Memory B cell (primary cell): ENCODE measurements at regions not wholly inside any gene's neighbourhood (a gene's known extent, or its start where the extent isn't known, plus 50 kb on each side); places are given as distances from the start of the nearest gene placed in this dataset.

ENCODE experiments used
- ATAC-seq: fragments of 150-1000 bp; cut with Tn5 transposase; 2 replicates; pipeline ENCODE4 v1.10.0; 2021; ENCODE audit warnings: low read depth, mild to moderate bottlenecking, moderate library complexity
- DNase-seq, 2 donors: peaks; one replicate each; pipeline ENCODE4 v3.0.0; 2022; ENCODE audit warnings: low spot score in 2 of 2
- H3K27ac Mint-ChIP-seq: one replicate; pipeline ENCODE4 v1.8.0; 2022; ENCODE audit warnings: mild to moderate bottlenecking, moderate library complexity, mixed read lengths
- H3K27me3 Mint-ChIP-seq: one replicate; pipeline ENCODE4 v1.8.0; 2022; ENCODE audit warnings: mixed read lengths
- H3K36me3 Mint-ChIP-seq: one replicate; pipeline ENCODE4 v1.8.0; 2022; ENCODE audit warnings: mild to moderate bottlenecking, mixed read lengths
- H3K4me1 Mint-ChIP-seq: one replicate; pipeline ENCODE4 v1.8.0; 2022; ENCODE audit warnings: mixed read lengths
- H3K4me3 Mint-ChIP-seq: one replicate; pipeline ENCODE4 v1.8.0; 2022; ENCODE audit warnings: mild to moderate bottlenecking, moderate library complexity, mixed read lengths
- H3K9me3 Mint-ChIP-seq: one replicate; pipeline ENCODE4 v1.8.0; 2022; ENCODE audit warnings: mixed read lengths

- H3K4me1 Mint-ChIP-seq = no peaks in the 10 kb centered on the region
- H3K27me3 Mint-ChIP-seq = peaks cover 3% of the 10 kb centered on the region
- no peak overlapping the region for H3K27ac Mint-ChIP-seq
- no peaks in the 10 kb centered on the region for H3K36me3 Mint-ChIP-seq
- no peaks in the 10 kb centered on the region for H3K9me3 Mint-ChIP-seq
- H3K4me3 Mint-ChIP-seq = no peak overlapping the region
- ATAC-seq (no peak), DNase-seq (no peak)
Observed at GRCh38 chr6:8361259-8361658, 74.1 kb downstream of the SLC35B3 start.

GRCh38 chr6:8352966-8353340 lies 82.4 kb downstream of the SLC35B3 start:
- DNase-seq (no peak), ATAC-seq (no peak)
- Mint-ChIP-seq H3K4me1 (no peaks in the 10 kb centered on the region), H3K9me3 (peaks cover 7% of the 10 kb centered on the region), H3K27ac (no peak overlapping the region), H3K27me3 (peaks cover 13% of the 10 kb centered on the region), H3K36me3 (no peaks in the 10 kb centered on the region), H3K4me3 (no peak overlapping the region)

- H3K4me3 Mint-ChIP-seq = no peak overlapping the region
Observed at GRCh38 chr6:8352335-8352965, 82.9 kb downstream of the SLC35B3 start.

GRCh38 chr6:8343600-8343999 lies 91.7 kb downstream of the SLC35B3 start:
- Mint-ChIP-seq H3K27me3 (no peaks in the 10 kb centered on the region), H3K4me1 (no peaks in the 10 kb centered on the region), H3K36me3 (no peaks in the 10 kb centered on the region), H3K9me3 (peaks cover 5% of the 10 kb centered on the region), H3K27ac (no peak overlapping the region), H3K4me3 (no peak overlapping the region)
- DNase-seq (no peak), ATAC-seq (no peak)

More at GRCh38 chr6:8352335-8352965, 82.9 kb downstream of the SLC35B3 start:
- peaks cover 7% of the 10 kb centered on the region for H3K9me3 Mint-ChIP-seq
- H3K27ac Mint-ChIP-seq = no peak overlapping the region
- no peak for DNase-seq
- H3K4me1 Mint-ChIP-seq = no peaks in the 10 kb centered on the region
- no peak for ATAC-seq
- peaks cover 13% of the 10 kb centered on the region for H3K27me3 Mint-ChIP-seq
- no peaks in the 10 kb centered on the region for H3K36me3 Mint-ChIP-seq

- Mint-ChIP-seq H3K27me3 (no peaks in the 10 kb centered on the region), H3K27ac (no peak overlapping the region), H3K4me1 (no peaks in the 10 kb centered on the region), H3K4me3 (no peak overlapping the region), H3K9me3 (peaks cover 5% of the 10 kb centered on the region), H3K36me3 (no peaks in the 10 kb centered on the region)
- no peak for DNase-seq
- no peak for ATAC-seq
Observed at GRCh38 chr6:8342241-8342819, 93.0 kb downstream of the SLC35B3 start.

GRCh38 chr6:8337147-8337546 lies 98.2 kb downstream of the SLC35B3 start:
- H3K4me1 Mint-ChIP-seq = no peaks in the 10 kb centered on the region
- no peak overlapping the region for H3K4me3 Mint-ChIP-seq
- no peaks in the 10 kb centered on the region for H3K36me3 Mint-ChIP-seq
- H3K9me3 Mint-ChIP-seq = no peaks in the 10 kb centered on the region
- ATAC-seq = no peak
- H3K27ac Mint-ChIP-seq = no peak overlapping the region
- DNase-seq = no peak
- no peaks in the 10 kb centered on the region for H3K27me3 Mint-ChIP-seq

- DNase-seq = no peak
- H3K27ac Mint-ChIP-seq = no peak overlapping the region
Observed at GRCh38 chr6:8336406-8337057, 98.8 kb downstream of the SLC35B3 start.

GRCh38 chr6:8335896-8336295 lies 99.4 kb downstream of the SLC35B3 start:
- no peaks in the 10 kb centered on the region for H3K27me3 Mint-ChIP-seq
- ATAC-seq = no peak
- H3K27ac Mint-ChIP-seq = no peak overlapping the region
- H3K4me3 Mint-ChIP-seq = no peak overlapping the region
- no peaks in the 10 kb centered on the region for H3K9me3 Mint-ChIP-seq
- no peaks in the 10 kb centered on the region for H3K4me1 Mint-ChIP-seq
- no peak for DNase-seq
- no peaks in the 10 kb centered on the region for H3K36me3 Mint-ChIP-seq

More at GRCh38 chr6:8336406-8337057, 98.8 kb downstream of the SLC35B3 start:
- Mint-ChIP-seq H3K27me3 (no peaks in the 10 kb centered on the region), H3K9me3 (no peaks in the 10 kb centered on the region), H3K4me3 (no peak overlapping the region), H3K4me1 (no peaks in the 10 kb centered on the region), H3K36me3 (no peaks in the 10 kb centered on the region)
- ATAC-seq = no peak

- H3K27ac Mint-ChIP-seq = no peak overlapping the region
- DNase-seq (no peak), ATAC-seq (no peak)
- no peaks in the 10 kb centered on the region for H3K4me1 Mint-ChIP-seq
- no peaks in the 10 kb centered on the region for H3K36me3 Mint-ChIP-seq
- H3K4me3 Mint-ChIP-seq = no peak overlapping the region
- H3K27me3 Mint-ChIP-seq = no peaks in the 10 kb centered on the region
- no peaks in the 10 kb centered on the region for H3K9me3 Mint-ChIP-seq
Observed at GRCh38 chr6:8335381-8335780, 100.0 kb downstream of the SLC35B3 start.

- Mint-ChIP-seq H3K27ac (no peak overlapping the region), H3K36me3 (no peaks in the 10 kb centered on the region), H3K9me3 (no peaks in the 10 kb centered on the region), H3K4me3 (no peak overlapping the region), H3K4me1 (no peaks in the 10 kb centered on the region), H3K27me3 (peaks cover 3% of the 10 kb centered on the region)
- DNase-seq (no peak), ATAC-seq (no peak)
Observed at GRCh38 chr6:8334113-8334512, 101.2 kb downstream of the SLC35B3 start.

GRCh38 chr6:8329562-8329961 lies 105.8 kb downstream of the SLC35B3 start:
- H3K4me3 Mint-ChIP-seq = no peak overlapping the region
- H3K4me1 Mint-ChIP-seq = no peaks in the 10 kb centered on the region
- H3K9me3 Mint-ChIP-seq = no peaks in the 10 kb centered on the region
- no peak for DNase-seq
- H3K27ac Mint-ChIP-seq = no peak overlapping the region
- ATAC-seq = no peak
- H3K27me3 Mint-ChIP-seq = peaks cover 7% of the 10 kb centered on the region
- H3K36me3 Mint-ChIP-seq = no peaks in the 10 kb centered on the region

GRCh38 chr6:8325743-8326142 lies 109.6 kb downstream of the SLC35B3 start:
- Mint-ChIP-seq H3K36me3 (no peaks in the 10 kb centered on the region), H3K4me1 (no peaks in the 10 kb centered on the region), H3K4me3 (no peak overlapping the region), H3K27ac (no peak overlapping the region), H3K9me3 (peaks cover 2% of the 10 kb centered on the region), H3K27me3 (peaks cover 7% of the 10 kb centered on the region)
- ATAC-seq (no peak), DNase-seq (no peak)

GRCh38 chr6:8322659-8323058 lies 112.7 kb downstream of the SLC35B3 start:
- no peaks in the 10 kb centered on the region for H3K36me3 Mint-ChIP-seq
- DNase-seq (no peak), ATAC-seq (no peak)
- peaks cover 2% of the 10 kb centered on the region for H3K9me3 Mint-ChIP-seq
- H3K27me3 Mint-ChIP-seq = peaks cover 4% of the 10 kb centered on the region
- no peak overlapping the region for H3K27ac Mint-ChIP-seq
- no peak overlapping the region for H3K4me3 Mint-ChIP-seq
- no peaks in the 10 kb centered on the region for H3K4me1 Mint-ChIP-seq

- ATAC-seq = no peak
- Mint-ChIP-seq H3K4me3 (no peak overlapping the region), H3K4me1 (no peaks in the 10 kb centered on the region), H3K27ac (no peak overlapping the region), H3K36me3 (no peaks in the 10 kb centered on the region), H3K9me3 (peaks cover 2% of the 10 kb centered on the region), H3K27me3 (peaks cover 2% of the 10 kb centered on the region)
- no peak for DNase-seq
Observed at GRCh38 chr6:8321671-8322404, 113.5 kb downstream of the SLC35B3 start.
